Keratinocyte (primary cell): ENCODE measurements at regions not wholly inside any gene's neighbourhood (a gene's known extent, or its start where the extent isn't known, plus 50 kb on each side); places are given as distances from the start of the nearest gene placed in this dataset.

Experiments used
- DNase-seq: peaks from one replicate; pipeline ENCODE4 v3.0.0-alpha.2; 2011; ENCODE audit warnings: low read depth, missing footprints, low spot score
- FAIRE-seq: peaks from 2 replicates; lab custom pipeline; 2011; peaks lifted over from hg19 to GRCh38; lab: Jason Lieb, UNC
- H2AFZ ChIP-seq: 2 replicates; pipeline ENCODE4 v1.6.0; 2012; ENCODE audit warnings: low read length, control low read depth, inconsistent platforms; ENCODE audit not compliant: control insufficient read depth
- H3K27ac ChIP-seq: 2 replicates; pipeline ENCODE4 v1.5.1; 2011; ENCODE audit warnings: low read length; ENCODE audit not compliant: control insufficient read depth, insufficient read depth
- H3K27me3 ChIP-seq: 3 replicates; pipeline ENCODE4 v1.6.0; 2011; ENCODE audit warnings: low read length; ENCODE audit not compliant: control insufficient read depth, insufficient read depth; ENCODE audit errors: extremely low read depth
- H3K36me3 ChIP-seq, 2 experiments: 2 replicates in 1 of 2; 3 replicates in 1 of 2; pipeline ENCODE4 v1.5.1; 2011; ENCODE audit warnings: low read length in 2 of 2, mild to moderate bottlenecking in 1 of 2; ENCODE audit not compliant: control insufficient read depth in 2 of 2, insufficient read depth in 2 of 2; ENCODE audit errors: extremely low read depth in 1 of 2
- H3K4me1 ChIP-seq: 3 replicates; pipeline ENCODE4 v1.5.1; 2011; ENCODE audit warnings: low read length; ENCODE audit not compliant: control insufficient read depth, insufficient read depth; ENCODE audit errors: extremely low read depth
- H3K4me2 ChIP-seq: 3 replicates; pipeline ENCODE4 v1.6.0; 2011; ENCODE audit warnings: low read depth, low read length; ENCODE audit not compliant: control insufficient read depth, insufficient read depth; ENCODE audit errors: extremely low read depth
- H3K4me3 ChIP-seq, 3 experiments: fragments of 200-600 bp in 1 of 3; sonication (generic) in 1 of 3; 2 replicates in 2 of 3; 3 replicates in 1 of 3; pipeline ENCODE4 v1.5.1; 2011 to 2016; ENCODE audit warnings: low read length in 3 of 3, mild to moderate bottlenecking in 3 of 3, control low read depth in 2 of 3, inconsistent platforms in 1 of 3, low read depth in 1 of 3, mixed read lengths in 1 of 3, mixed run types in 1 of 3, moderate library complexity in 1 of 3; ENCODE audit not compliant: control insufficient read depth in 2 of 3, insufficient read depth in 2 of 3; ENCODE audit errors: extremely low read depth in 1 of 3
- H3K79me2 ChIP-seq: 2 replicates; pipeline ENCODE4 v1.6.0; 2012; ENCODE audit warnings: low read length; ENCODE audit not compliant: control insufficient read depth, insufficient read depth
- H3K9ac ChIP-seq: 3 replicates; pipeline ENCODE4 v1.6.0; 2011; ENCODE audit warnings: low read length; ENCODE audit not compliant: control insufficient read depth, insufficient read depth; ENCODE audit errors: extremely low read depth
- H3K9me1 ChIP-seq: 3 replicates; pipeline ENCODE4 v1.6.0; 2011; ENCODE audit warnings: low read length; ENCODE audit not compliant: control insufficient read depth, insufficient read depth; ENCODE audit errors: extremely low read depth
- H3K9me3 ChIP-seq: 2 replicates; pipeline ENCODE4 v1.5.1; 2012; ENCODE audit warnings: low read depth, low read length; ENCODE audit not compliant: control insufficient read depth
- H4K20me1 ChIP-seq: 3 replicates; pipeline ENCODE4 v1.6.0; 2011; ENCODE audit warnings: low read length; ENCODE audit not compliant: control insufficient read depth, insufficient read depth; ENCODE audit errors: extremely low read depth
- CTCF ChIP-seq, 3 experiments: IDR thresholded peaks in 1 of 3; conservative IDR thresholded peaks in 1 of 3; optimal IDR thresholded peaks in 1 of 3; 2 replicates in 2 of 3; 3 replicates in 1 of 3; pipeline versions ENCODE3 to v1.5.1; 2011; ENCODE audit warnings: low read length in 3 of 3, mild to moderate bottlenecking in 3 of 3, moderate library complexity in 2 of 3, control low read depth in 1 of 3, inconsistent platforms in 1 of 3; ENCODE audit not compliant: insufficient read depth in 2 of 3; ENCODE audit errors: extremely low read depth in 1 of 3
- EZH2 ChIP-seq: IDR thresholded peaks from one replicate; pipeline ENCODE4 v1.6.1; 2012; ENCODE audit warnings: inconsistent platforms, mild to moderate bottlenecking, low read length, moderate library complexity
- dilution Hi-C: fragments of 300-500 bp; cut with MboI; formaldehyde crosslinking; loops from one replicate; pipeline ENCODE4 v1.7.0; 2020; ENCODE audit warnings: low sequenced_read_pairs; ENCODE audit not compliant: extremely low pct_ligation_motif_present

GRCh38 chr2:579351-579886 is 97.8 kb downstream of the TMEM18 start:
- Histone ChIP-seq H3K4me3 (no peak overlapping the region), H2AFZ (no peak overlapping the region), H3K27me3 (no peaks in the 10 kb centered on the region), H3K4me2 (no peak overlapping the region), H3K79me2 (no peaks in the 10 kb centered on the region), H4K20me1 (no peaks in the 10 kb centered on the region), H3K9me3 (no peaks in the 10 kb centered on the region), H3K27ac (no peak overlapping the region), H3K9me1 (no peaks in the 10 kb centered on the region), H3K9ac (no peak overlapping the region), H3K36me3 (no peaks in the 10 kb centered on the region), H3K4me1 (no peaks in the 10 kb centered on the region)
- dilution Hi-C loops: no loop called here
- TF ChIP-seq EZH2 (no peak), CTCF (optimal IDR thresholded peaks at IDR 0.05 in 1 of 3, IDR thresholded peaks at IDR 0.05 in 1 of 3, conservative IDR thresholded peaks at IDR 0.05 in 1 of 3; ENCODE audit: extremely low read depth in 1 of 3, insufficient read depth in 2 of 3, low read length in 3 of 3) (no peak)
- no peak for DNase-seq
- no peak for FAIRE-seq

- dilution Hi-C loops: no loop called here
- Histone ChIP-seq H3K9me3 (no peaks in the 10 kb centered on the region), H4K20me1 (no peaks in the 10 kb centered on the region), H3K4me2 (no peak overlapping the region), H3K27me3 (no peaks in the 10 kb centered on the region), H3K79me2 (no peaks in the 10 kb centered on the region), H3K4me1 (no peaks in the 10 kb centered on the region), H3K9ac (no peak overlapping the region), H3K4me3 (no peak overlapping the region), H3K36me3 (no peaks in the 10 kb centered on the region), H3K9me1 (no peaks in the 10 kb centered on the region), H3K27ac (no peak overlapping the region), H2AFZ (no peak overlapping the region)
- DNase-seq (no peak), FAIRE-seq (no peak)
- TF ChIP-seq EZH2 (no peak), CTCF (optimal IDR thresholded peaks at IDR 0.05 in 1 of 3, IDR thresholded peaks at IDR 0.05 in 1 of 3, conservative IDR thresholded peaks at IDR 0.05 in 1 of 3; ENCODE audit: extremely low read depth in 1 of 3, insufficient read depth in 2 of 3, low read length in 3 of 3) (no peak)
Measured at GRCh38 chr2:576292-576691, 100.9 kb downstream of the TMEM18 start.
